T-helper 9 cell (primary cell): ENCODE measurements at regions not wholly inside any gene's neighbourhood (a gene's known extent, or its start where the extent isn't known, plus 50 kb on each side); places are given as distances from the start of the nearest gene placed in this dataset.
"Not testable (repeated sequence)": the region's sequence is repeated elsewhere in the genome, so short reads cannot be mapped to it uniquely, and the experiment has no call there.

ENCODE experiments used
- DNase-seq: peaks from one replicate; pipeline ENCODE4 v3.0.0-alpha.2; 2020

- DNase-seq = no peak
These were observed 1583.1 kb upstream of the PCDH10 start for GRCh38 chr4:131566026-131566425.

GRCh38 chr4:131584587-131584986, 1564.5 kb upstream of the PCDH10 start:
- no peak for DNase-seq

GRCh38 chr4:131595140-131595539, 1554.0 kb upstream of the PCDH10 start:
- DNase-seq = no peak

- DNase-seq = no peak
These were observed 1545.4 kb upstream of the PCDH10 start for GRCh38 chr4:131603705-131604104.

GRCh38 chr4:131609039-131609438, 1540.1 kb upstream of the PCDH10 start:
- no peak for DNase-seq

GRCh38 chr4:131610517-131610916, 1538.6 kb upstream of the PCDH10 start:
- DNase-seq = not testable (repeated sequence)

- no peak for DNase-seq
These were observed 1535.8 kb upstream of the PCDH10 start for GRCh38 chr4:131613086-131613823.

GRCh38 chr4:131613824-131614216, 1535.3 kb upstream of the PCDH10 start:
- DNase-seq = no peak

- no peak for DNase-seq
These were observed 1516.2 kb upstream of the PCDH10 start for GRCh38 chr4:131632877-131633276.

- DNase-seq = no peak
These were observed 1513.9 kb upstream of the PCDH10 start for GRCh38 chr4:131635191-131635590.

GRCh38 chr4:131638781-131639180, 1510.3 kb upstream of the PCDH10 start:
- no peak for DNase-seq

GRCh38 chr4:131644619-131645018, 1504.5 kb upstream of the PCDH10 start:
- no peak for DNase-seq

GRCh38 chr4:131649227-131649626, 1499.9 kb upstream of the PCDH10 start:
- no peak for DNase-seq

GRCh38 chr4:131650951-131651350, 1498.1 kb upstream of the PCDH10 start:
- no peak for DNase-seq

GRCh38 chr4:131683314-131683713, 1465.8 kb upstream of the PCDH10 start:
- not testable (repeated sequence) for DNase-seq

- DNase-seq = no peak
These were observed 1427.2 kb upstream of the PCDH10 start for GRCh38 chr4:131721883-131722282.

- DNase-seq = not testable (repeated sequence)
These were observed 1426.0 kb upstream of the PCDH10 start for GRCh38 chr4:131723069-131723468.

- peak; percentile 17 for DNase-seq
These were observed 1424.2 kb upstream of the PCDH10 start for GRCh38 chr4:131724847-131725246.

GRCh38 chr4:131725521-131725920, 1423.6 kb upstream of the PCDH10 start:
- DNase-seq = not testable (repeated sequence)

GRCh38 chr4:131726940-131727339, 1422.2 kb upstream of the PCDH10 start:
- not testable (repeated sequence) for DNase-seq

GRCh38 chr4:131727418-131727817, 1421.7 kb upstream of the PCDH10 start:
- not testable (repeated sequence) for DNase-seq

GRCh38 chr4:131729205-131729604, 1419.9 kb upstream of the PCDH10 start:
- DNase-seq = not testable (repeated sequence)

GRCh38 chr4:131729716-131730398, 1419.2 kb upstream of the PCDH10 start:
- DNase-seq = not testable (repeated sequence)

- not testable (repeated sequence) for DNase-seq
These were observed 1418.5 kb upstream of the PCDH10 start for GRCh38 chr4:131730574-131730973.
